ENCODE measurements at regions not wholly inside any gene's neighbourhood (a gene's known extent, or its start where the extent isn't known, plus 50 kb on each side); places are given as distances from the start of the nearest gene placed in this dataset.

DNA sequence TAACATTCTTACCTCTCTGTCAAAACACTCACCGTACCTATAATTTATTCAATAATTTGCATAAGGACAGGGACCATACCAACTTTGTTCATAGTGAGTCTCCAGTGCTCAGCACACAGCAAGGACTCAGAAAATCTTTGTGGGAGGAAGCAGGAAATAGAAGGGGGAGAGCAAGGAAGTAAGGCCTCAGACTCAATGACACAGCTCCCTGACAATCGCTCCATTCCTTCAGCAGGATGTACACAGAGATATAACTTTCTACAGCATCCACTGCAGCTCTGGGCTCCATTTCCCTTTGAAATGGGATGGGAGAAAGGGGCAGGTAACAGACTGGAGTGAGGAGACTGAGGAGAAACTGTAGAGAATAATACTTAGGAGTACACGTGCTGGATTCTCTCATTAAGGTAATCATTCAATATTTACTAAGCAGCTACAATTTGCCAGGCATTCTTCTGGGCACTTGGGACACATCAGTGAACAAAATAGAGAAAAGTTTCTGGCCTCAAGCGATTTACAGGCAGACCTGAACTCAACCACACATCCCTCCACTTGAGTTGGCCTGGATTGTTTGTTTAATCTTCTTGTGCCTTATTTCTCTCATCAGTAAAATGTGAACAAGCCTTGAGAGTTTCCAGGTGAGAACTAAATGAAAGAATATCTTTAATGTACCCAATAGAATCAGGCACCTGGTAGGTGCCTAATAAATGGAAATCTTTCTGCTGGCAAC, 330.3 kb upstream of the THBS1 start (continued):
- TF ChIP-seq, protein P1, sequence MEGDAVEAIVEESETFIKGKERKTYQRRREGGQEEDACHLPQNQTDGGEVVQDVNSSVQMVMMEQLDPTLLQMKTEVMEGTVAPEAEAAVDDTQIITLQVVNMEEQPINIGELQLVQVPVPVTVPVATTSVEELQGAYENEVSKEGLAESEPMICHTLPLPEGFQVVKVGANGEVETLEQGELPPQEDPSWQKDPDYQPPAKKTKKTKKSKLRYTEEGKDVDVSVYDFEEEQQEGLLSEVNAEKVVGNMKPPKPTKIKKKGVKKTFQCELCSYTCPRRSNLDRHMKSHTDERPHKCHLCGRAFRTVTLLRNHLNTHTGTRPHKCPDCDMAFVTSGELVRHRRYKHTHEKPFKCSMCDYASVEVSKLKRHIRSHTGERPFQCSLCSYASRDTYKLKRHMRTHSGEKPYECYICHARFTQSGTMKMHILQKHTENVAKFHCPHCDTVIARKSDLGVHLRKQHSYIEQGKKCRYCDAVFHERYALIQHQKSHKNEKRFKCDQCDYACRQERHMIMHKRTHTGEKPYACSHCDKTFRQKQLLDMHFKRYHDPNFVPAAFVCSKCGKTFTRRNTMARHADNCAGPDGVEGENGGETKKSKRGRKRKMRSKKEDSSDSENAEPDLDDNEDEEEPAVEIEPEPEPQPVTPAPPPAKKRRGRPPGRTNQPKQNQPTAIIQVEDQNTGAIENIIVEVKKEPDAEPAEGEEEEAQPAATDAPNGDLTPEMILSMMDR (IDR thresholded peaks at IDR 0.05; ENCODE audit: control extremely low read depth in 1 of 3, insufficient read depth in 1 of 3, low read depth in 1 of 3, low read length in 3 of 3), result no peak
- TF ChIP-seq JUN (IDR thresholded peaks at IDR 0.05; ENCODE audit: low read depth, low read length) (no peak), CBX5 (IDR thresholded peaks at IDR 0.05; ENCODE audit: low read depth, low read length) (no peak), RFX5 (IDR thresholded peaks at IDR 0.05; ENCODE audit: borderline replicate concordance, low read depth, low read length) (no peak)
